Skeletal muscle satellite cell (primary cell): ENCODE measurements at regions not wholly inside any gene's neighbourhood (a gene's known extent, or its start where the extent isn't known, plus 50 kb on each side); places are given as distances from the start of the nearest gene placed in this dataset.

Experiments used
- H3K27me3 ChIP-seq: 2 replicates; pipeline ENCODE4 v1.7.0; 2013; ENCODE audit warnings: low read length; ENCODE audit not compliant: control insufficient read depth, insufficient read depth
- H3K36me3 ChIP-seq: 2 replicates; pipeline ENCODE4 v1.7.0; 2013; ENCODE audit warnings: mild to moderate bottlenecking, control low read depth, low read length; ENCODE audit not compliant: insufficient read depth
- H3K4me1 ChIP-seq: 2 replicates; pipeline ENCODE4 v1.7.0; 2013; ENCODE audit warnings: low read length; ENCODE audit not compliant: control insufficient read depth, insufficient read depth
- H3K4me2 ChIP-seq: 2 replicates; pipeline ENCODE4 v1.7.0; 2013; ENCODE audit warnings: mild to moderate bottlenecking, low read length
- H3K4me3 ChIP-seq: 2 replicates; pipeline ENCODE4 v1.7.0; 2013; ENCODE audit warnings: low read length
- H3K9ac ChIP-seq: 2 replicates; pipeline ENCODE4 v1.7.0; 2013; ENCODE audit warnings: mild to moderate bottlenecking, low read depth, low read length, moderate library complexity
- H3K9me3 ChIP-seq: replicated peaks from 2 replicates; pipeline ENCODE4 v1.7.0; 2013; ENCODE audit warnings: mild to moderate bottlenecking, control low read depth, low read length

GRCh38 chr7:42479452-42479815, 242.4 kb upstream of the GLI3 start:
- H3K9me3 ChIP-seq = no peaks in the 10 kb centered on the region
- H3K9ac ChIP-seq = no peak overlapping the region
- no peak overlapping the region for H3K4me3 ChIP-seq
- no peak overlapping the region for H3K4me2 ChIP-seq
- no peaks in the 10 kb centered on the region for H3K36me3 ChIP-seq
- H3K27me3 ChIP-seq = peaks cover 11% of the 10 kb centered on the region
- no peaks in the 10 kb centered on the region for H3K4me1 ChIP-seq

- Histone ChIP-seq H3K36me3 (no peaks in the 10 kb centered on the region), H3K9me3 (no peaks in the 10 kb centered on the region), H3K4me2 (no peak overlapping the region), H3K4me1 (no peaks in the 10 kb centered on the region), H3K4me3 (no peak overlapping the region), H3K27me3 (peaks cover 7% of the 10 kb centered on the region), H3K9ac (no peak overlapping the region)
Observed at GRCh38 chr7:42478717-42479116, 241.7 kb upstream of the GLI3 start.

GRCh38 chr7:42476255-42476654, 239.2 kb upstream of the GLI3 start:
- Histone ChIP-seq H3K9ac (no peak overlapping the region), H3K9me3 (no peaks in the 10 kb centered on the region), H3K4me3 (no peak overlapping the region), H3K4me2 (no peak overlapping the region), H3K27me3 (peaks cover 12% of the 10 kb centered on the region), H3K36me3 (no peaks in the 10 kb centered on the region), H3K4me1 (no peaks in the 10 kb centered on the region)

GRCh38 chr7:42475082-42475481, 238.1 kb upstream of the GLI3 start:
- no peaks in the 10 kb centered on the region for H3K9me3 ChIP-seq

GRCh38 chr7:42473099-42473498, 236.1 kb upstream of the GLI3 start:
- no peak overlapping the region for H3K9ac ChIP-seq
- no peaks in the 10 kb centered on the region for H3K36me3 ChIP-seq
- no peak overlapping the region for H3K4me3 ChIP-seq
- no peaks in the 10 kb centered on the region for H3K4me1 ChIP-seq
- H3K4me2 ChIP-seq = no peak overlapping the region
- H3K27me3 ChIP-seq = peaks cover 16% of the 10 kb centered on the region
- no peaks in the 10 kb centered on the region for H3K9me3 ChIP-seq

More at GRCh38 chr7:42475082-42475481, 238.1 kb upstream of the GLI3 start:
- H3K4me1 ChIP-seq = no peaks in the 10 kb centered on the region
- H3K4me2 ChIP-seq = no peak overlapping the region
- H3K4me3 ChIP-seq = no peak overlapping the region
- no peak overlapping the region for H3K9ac ChIP-seq
- H3K36me3 ChIP-seq = no peaks in the 10 kb centered on the region
- H3K27me3 ChIP-seq = peaks cover 12% of the 10 kb centered on the region

- H3K9me3 ChIP-seq = no peaks in the 10 kb centered on the region
- H3K4me2 ChIP-seq = no peak overlapping the region
- H3K36me3 ChIP-seq = no peaks in the 10 kb centered on the region
- H3K4me3 ChIP-seq = no peak overlapping the region
- H3K27me3 ChIP-seq = peaks cover 17% of the 10 kb centered on the region
- H3K9ac ChIP-seq = no peak overlapping the region
- no peaks in the 10 kb centered on the region for H3K4me1 ChIP-seq
Observed at GRCh38 chr7:42471573-42472174, 234.7 kb upstream of the GLI3 start.

- H3K27me3 ChIP-seq = peaks cover 17% of the 10 kb centered on the region
- no peak overlapping the region for H3K4me2 ChIP-seq
- H3K9ac ChIP-seq = no peak overlapping the region
- H3K36me3 ChIP-seq = no peaks in the 10 kb centered on the region
- H3K4me1 ChIP-seq = no peaks in the 10 kb centered on the region
- no peaks in the 10 kb centered on the region for H3K9me3 ChIP-seq
- H3K4me3 ChIP-seq = no peak overlapping the region
Observed at GRCh38 chr7:42469341-42469740, 232.3 kb upstream of the GLI3 start.

GRCh38 chr7:42468471-42468870, 231.5 kb upstream of the GLI3 start:
- peaks cover 17% of the 10 kb centered on the region for H3K27me3 ChIP-seq
- no peak overlapping the region for H3K9ac ChIP-seq
- no peak overlapping the region for H3K4me2 ChIP-seq
- H3K4me1 ChIP-seq = no peaks in the 10 kb centered on the region
- no peak overlapping the region for H3K4me3 ChIP-seq
- H3K9me3 ChIP-seq = no peaks in the 10 kb centered on the region
- no peaks in the 10 kb centered on the region for H3K36me3 ChIP-seq

GRCh38 chr7:42461537-42461936, 224.5 kb upstream of the GLI3 start:
- Histone ChIP-seq H3K9me3 (no peaks in the 10 kb centered on the region), H3K4me3 (no peak overlapping the region), H3K36me3 (no peaks in the 10 kb centered on the region), H3K4me2 (no peak overlapping the region), H3K9ac (no peak overlapping the region), H3K4me1 (no peaks in the 10 kb centered on the region), H3K27me3 (peaks cover 19% of the 10 kb centered on the region)

GRCh38 chr7:42460933-42461332, 223.9 kb upstream of the GLI3 start:
- Histone ChIP-seq H3K4me2 (no peak overlapping the region), H3K9me3 (no peaks in the 10 kb centered on the region), H3K4me1 (no peaks in the 10 kb centered on the region), H3K4me3 (no peak overlapping the region), H3K9ac (no peak overlapping the region), H3K36me3 (no peaks in the 10 kb centered on the region), H3K27me3 (peaks cover 21% of the 10 kb centered on the region)

- H3K27me3 ChIP-seq = peaks cover 27% of the 10 kb centered on the region
- no peaks in the 10 kb centered on the region for H3K4me1 ChIP-seq
- H3K9me3 ChIP-seq = no peaks in the 10 kb centered on the region
- H3K36me3 ChIP-seq = no peaks in the 10 kb centered on the region
- no peak overlapping the region for H3K4me2 ChIP-seq
- H3K9ac ChIP-seq = no peak overlapping the region
- H3K4me3 ChIP-seq = no peak overlapping the region
Observed at GRCh38 chr7:42460148-42460547, 223.1 kb upstream of the GLI3 start.

GRCh38 chr7:42457663-42458062, 220.7 kb upstream of the GLI3 start:
- no peak overlapping the region for H3K9ac ChIP-seq
- H3K4me3 ChIP-seq = no peak overlapping the region
- no peaks in the 10 kb centered on the region for H3K36me3 ChIP-seq
- no peak overlapping the region for H3K4me2 ChIP-seq
- no peaks in the 10 kb centered on the region for H3K4me1 ChIP-seq
- H3K9me3 ChIP-seq = no peaks in the 10 kb centered on the region
- H3K27me3 ChIP-seq = peaks cover 40% of the 10 kb centered on the region
